Spleen (tissue), 11 donors: ENCODE measurements at regions not wholly inside any gene's neighbourhood (a gene's known extent, or its start where the extent isn't known, plus 50 kb on each side); places are given as distances from the start of the nearest gene placed in this dataset.

ENCODE experiments used
- DNase-seq: peaks from one replicate; pipeline ENCODE4 v3.0.0-alpha.2; 2020
- H3K27ac ChIP-seq, 8 donors: fragments of 200-600 bp; sonication (generic) in 7 of 8; 1 replicate in 4 of 8; 2 replicates in 4 of 8; pipeline versions ENCODE4 v1.5.0 to v1.8.0; 2016 to 2021; ENCODE audit warnings: inconsistent platforms in 4 of 8, mild to moderate bottlenecking in 4 of 8, moderate library complexity in 1 of 8
- H3K27me3 ChIP-seq, 7 donors: fragments of 200-600 bp; sonication (generic) in 6 of 7; replicated peaks in 1 of 7; 1 replicate in 4 of 7; 2 replicates in 3 of 7; pipeline versions ENCODE4 v1.5.0 to v1.8.0; 2016 to 2021; ENCODE audit warnings: inconsistent platforms in 3 of 7, mild to moderate bottlenecking in 1 of 7
- H3K36me3 ChIP-seq, 6 donors: fragments of 200-600 bp; sonication (generic) in 5 of 6; 1 replicate in 4 of 6; 2 replicates in 2 of 6; pipeline versions ENCODE4 v1.5.0 to v1.8.0; 2016 to 2021; ENCODE audit warnings: inconsistent platforms in 2 of 6
- H3K4me1 ChIP-seq, 6 donors: fragments of 200-600 bp; sonication (generic) in 5 of 6; 1 replicate in 3 of 6; 2 replicates in 3 of 6; pipeline versions ENCODE4 v1.5.0 to v1.8.0; 2016 to 2021; ENCODE audit warnings: inconsistent platforms in 3 of 6
- H3K4me3 ChIP-seq, 8 donors: fragments of 200-600 bp; sonication (generic) in 7 of 8; 1 replicate in 4 of 8; 2 replicates in 4 of 8; pipeline versions ENCODE4 v1.5.0 to v1.8.0; 2016 to 2021; ENCODE audit warnings: inconsistent platforms in 4 of 8, mild to moderate bottlenecking in 4 of 8, moderate library complexity in 2 of 8
- H3K9me3 ChIP-seq, 8 donors: fragments of 200-600 bp; sonication (generic) in 7 of 8; 1 replicate in 4 of 8; 2 replicates in 4 of 8; pipeline versions ENCODE4 v1.5.0 to v1.8.0; 2016 to 2021; ENCODE audit warnings: inconsistent platforms in 4 of 8
- POLR2A ChIP-seq, 3 donors: fragments of 450-650 bp; IDR thresholded peaks; one replicate each; pipeline ENCODE4 v1.5.1; 2017; ENCODE audit warnings: antibody characterized with exemption in 3 of 3, mild to moderate bottlenecking in 1 of 3
- POLR2AphosphoS5 ChIP-seq, 3 donors: sonication (generic); formaldehyde crosslinking; IDR thresholded peaks; one replicate each; pipeline ENCODE4 v1.5.1; 2017; ENCODE audit warnings: antibody characterized with exemption in 3 of 3
- WGBS, 5 donors: extraction: QIAGEN DNeasy Blood & Tissue Kit in 3 of 5; methylation state at CpG; one replicate each; pipeline versions ENCODE4 v1.1.5 to v1.1.7; 2013 to 2018; 5-methylcytosine and 5-hydroxymethylcytosine counted together
- intact Hi-C: fragments of 100-400 bp; cut with DNase I; formaldehyde crosslinking; loops from one replicate; pipeline ENCODE4 v1.15.0; 2023; ENCODE audit warnings: low total_unique reads
- TF ChIP-seq, protein P1 (sequence below), 11 experiments: fragments of 200-600 bp in 7 of 11; fragments of 450-650 bp in 4 of 11; sonication (generic) in 4 of 11; IDR thresholded peaks in 8 of 11; conservative IDR thresholded peaks in 3 of 11; 1 replicate in 7 of 11; 2 replicates in 4 of 11; pipeline versions ENCODE4 v1.4.0 to v1.8.0; 2016 to 2021; ENCODE audit warnings: antibody characterized with exemption in 11 of 11, inconsistent platforms in 4 of 11, mild to moderate bottlenecking in 1 of 11
- donor health status: healthy with polysubstance abuse.
- donor health status: DM: no; HTN: no; CAD: no; lungs with moderate emphysema.
- donor health status: DM: no; HTN: no; CAD: no.
- donor health status: Bipolar disorder and iron deficiency.
- donor health status: healthy.
- donor health status: DM: no; HTN: no; CAD: no.
- donor health status: DM: yes; HTN: yes; CAD: no.

DNA sequence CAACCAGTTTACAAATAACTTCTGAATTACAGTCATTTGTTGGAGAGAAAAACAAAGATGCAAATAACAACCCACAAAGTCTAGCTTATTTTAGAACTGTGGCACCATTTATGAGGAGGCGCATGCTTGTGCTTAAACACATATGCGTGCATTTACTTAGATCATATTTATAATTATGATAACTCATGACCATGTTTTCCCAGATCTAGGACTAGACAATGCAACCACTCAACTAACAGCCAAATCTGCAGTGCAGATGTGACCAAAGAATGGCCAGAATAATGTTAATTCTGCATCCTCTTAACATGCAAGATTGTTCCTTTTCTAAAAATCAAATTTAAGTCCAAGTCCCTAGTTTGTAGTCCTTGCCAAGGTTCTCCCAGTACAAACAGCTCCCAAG, 167.3 kb upstream of the FST start:
- Histone ChIP-seq H3K4me3 (no peak overlapping the region), H3K9me3 (peaks cover 0 to 35% (median 13%) of the 10 kb centered on the region in 8 donors), H3K4me1 (no peaks in the 10 kb centered on the region), H3K36me3 (no peaks in the 10 kb centered on the region), H3K27me3 (no peaks in the 10 kb centered on the region), H3K27ac (no peak overlapping the region)
- DNase-seq = no peak
- WGBS, 5 donors = 90 to 97% (median 93%) methylated on average over 2 of the region's 2 CpGs
- intact Hi-C loops = no loop called here
- TF ChIP-seq POLR2A (IDR thresholded peaks at IDR 0.05) (no peak), POLR2AphosphoS5 (IDR thresholded peaks at IDR 0.05) (no peak)
- TF ChIP-seq, protein P1, sequence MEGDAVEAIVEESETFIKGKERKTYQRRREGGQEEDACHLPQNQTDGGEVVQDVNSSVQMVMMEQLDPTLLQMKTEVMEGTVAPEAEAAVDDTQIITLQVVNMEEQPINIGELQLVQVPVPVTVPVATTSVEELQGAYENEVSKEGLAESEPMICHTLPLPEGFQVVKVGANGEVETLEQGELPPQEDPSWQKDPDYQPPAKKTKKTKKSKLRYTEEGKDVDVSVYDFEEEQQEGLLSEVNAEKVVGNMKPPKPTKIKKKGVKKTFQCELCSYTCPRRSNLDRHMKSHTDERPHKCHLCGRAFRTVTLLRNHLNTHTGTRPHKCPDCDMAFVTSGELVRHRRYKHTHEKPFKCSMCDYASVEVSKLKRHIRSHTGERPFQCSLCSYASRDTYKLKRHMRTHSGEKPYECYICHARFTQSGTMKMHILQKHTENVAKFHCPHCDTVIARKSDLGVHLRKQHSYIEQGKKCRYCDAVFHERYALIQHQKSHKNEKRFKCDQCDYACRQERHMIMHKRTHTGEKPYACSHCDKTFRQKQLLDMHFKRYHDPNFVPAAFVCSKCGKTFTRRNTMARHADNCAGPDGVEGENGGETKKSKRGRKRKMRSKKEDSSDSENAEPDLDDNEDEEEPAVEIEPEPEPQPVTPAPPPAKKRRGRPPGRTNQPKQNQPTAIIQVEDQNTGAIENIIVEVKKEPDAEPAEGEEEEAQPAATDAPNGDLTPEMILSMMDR (IDR thresholded peaks at IDR 0.05 in 8 of 11, conservative IDR thresholded peaks at IDR 0.05 in 3 of 11) = no peak

DNA sequence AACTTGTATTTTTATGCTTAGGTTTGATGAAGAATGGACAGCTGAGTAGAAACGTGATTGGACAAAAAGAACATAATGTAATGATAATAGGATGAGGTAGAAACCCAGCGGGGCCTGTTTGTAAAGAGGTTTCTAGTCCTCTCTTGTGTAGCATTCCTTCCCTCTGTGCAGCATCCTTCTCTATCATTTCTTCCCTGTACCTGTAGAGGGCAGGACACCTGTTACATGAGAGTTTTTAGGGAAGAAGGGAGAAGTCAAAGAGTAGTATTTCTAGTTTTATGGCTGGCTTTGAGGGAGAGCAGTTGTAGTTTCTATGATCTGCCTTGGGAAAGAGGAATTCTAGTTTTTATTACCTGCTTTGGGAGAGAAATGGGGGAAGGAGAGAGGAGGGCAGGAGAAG, 162.1 kb upstream of the FST start:
- no peak for DNase-seq
- intact Hi-C loops = no loop called here
- TF ChIP-seq, protein P1 (IDR thresholded peaks at IDR 0.05 in 8 of 11, conservative IDR thresholded peaks at IDR 0.05 in 3 of 11) = no peak
- TF ChIP-seq POLR2A (IDR thresholded peaks at IDR 0.05) = no peak
- TF ChIP-seq POLR2AphosphoS5 (IDR thresholded peaks at IDR 0.05) = no peak
- H3K9me3 ChIP-seq = peaks cover 0 to 17% (median 13%) of the 10 kb centered on the region in 8 donors
- H3K27ac ChIP-seq = no peak overlapping the region
- 53 to 64% (median 54%) methylated on average over 2 of the region's 2 CpGs for WGBS, 5 donors
- H3K4me3 ChIP-seq = no peak overlapping the region
- H3K4me1 ChIP-seq = no peaks in the 10 kb centered on the region
- H3K36me3 ChIP-seq = no peaks in the 10 kb centered on the region
- no peaks in the 10 kb centered on the region for H3K27me3 ChIP-seq

DNA sequence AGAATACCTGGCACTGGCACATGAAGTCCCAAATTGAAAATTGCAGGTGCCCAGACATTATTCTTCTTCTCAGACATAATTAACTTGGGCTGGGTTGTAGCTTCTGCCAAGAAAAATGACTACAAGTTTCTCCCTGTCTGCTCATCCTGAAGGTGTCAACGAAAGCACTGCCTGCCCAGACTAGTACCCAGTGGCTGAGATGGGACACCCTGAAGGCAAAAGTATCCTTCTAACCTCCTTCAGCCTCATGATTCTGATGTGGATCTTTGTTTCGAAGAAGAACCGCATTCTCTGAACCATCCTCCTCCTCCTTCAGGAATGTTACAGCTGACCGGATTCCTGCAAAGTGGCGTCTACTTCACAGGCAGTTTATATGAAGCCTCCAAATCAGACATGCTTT, 161.1 kb upstream of the FST start:
- H3K4me1 ChIP-seq = no peaks in the 10 kb centered on the region
- H3K36me3 ChIP-seq = no peaks in the 10 kb centered on the region
- intact Hi-C loops = no loop called here
- H3K9me3 ChIP-seq = peaks cover 0 to 17% (median 13%) of the 10 kb centered on the region in 8 donors
- H3K4me3 ChIP-seq = no peak overlapping the region
- H3K27me3 ChIP-seq = no peaks in the 10 kb centered on the region
- TF ChIP-seq, protein P1 (IDR thresholded peaks at IDR 0.05 in 8 of 11, conservative IDR thresholded peaks at IDR 0.05 in 3 of 11) = no peak
- no peak for TF ChIP-seq POLR2AphosphoS5 (IDR thresholded peaks at IDR 0.05)
- TF ChIP-seq POLR2A (IDR thresholded peaks at IDR 0.05) = no peak
- 77 to 93% (median 87%) methylated on average over 5 of the region's 5 CpGs for WGBS, 5 donors
- no peak overlapping the region for H3K27ac ChIP-seq
- DNase-seq = no peak

DNA sequence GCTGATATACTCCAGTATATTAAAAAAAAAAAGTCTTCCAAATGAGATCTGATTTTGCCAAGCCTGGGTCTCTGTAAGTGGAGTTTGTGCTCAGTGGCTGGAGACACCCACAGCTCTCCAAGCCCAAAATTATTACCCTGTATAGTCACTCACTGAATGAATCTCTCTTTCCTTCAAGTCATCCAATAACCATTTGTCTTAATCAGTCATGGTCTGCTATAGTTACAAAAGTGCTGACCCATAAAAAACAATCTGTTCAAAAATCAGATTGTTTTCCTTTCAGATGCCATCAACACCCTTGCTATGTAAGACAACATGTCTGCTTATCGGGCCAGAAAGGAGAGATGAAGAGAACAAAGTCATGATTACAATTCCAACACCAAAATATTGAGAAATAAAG, 159.4 kb upstream of the FST start:
- intact Hi-C loops = no loop called here
- Histone ChIP-seq H3K9me3 (peaks cover 0 to 5% (median 3%) of the 10 kb centered on the region in 8 donors), H3K27me3 (no peaks in the 10 kb centered on the region), H3K36me3 (no peaks in the 10 kb centered on the region), H3K27ac (no peak overlapping the region), H3K4me3 (no peak overlapping the region), H3K4me1 (no peaks in the 10 kb centered on the region)
- WGBS, 5 donors = 76 to 93% (median 87%) methylated on average over 1 of the region's 1 CpG
- TF ChIP-seq POLR2AphosphoS5 (IDR thresholded peaks at IDR 0.05) = no peak
- TF ChIP-seq, protein P1 (IDR thresholded peaks at IDR 0.05 in 8 of 11, conservative IDR thresholded peaks at IDR 0.05 in 3 of 11) = no peak
- no peak for TF ChIP-seq POLR2A (IDR thresholded peaks at IDR 0.05)
- DNase-seq = no peak
